Left ventricle myocardium inferior (tissue), 1 donor: ENCODE measurements at regions not wholly inside any gene's neighbourhood (a gene's known extent, or its start where the extent isn't known, plus 50 kb on each side); places are given as distances from the start of the nearest gene placed in this dataset.

Experiments
- DNase-seq: peaks from one replicate; pipeline ENCODE4 v3.0.0-alpha.2; 2020
- H3K27ac ChIP-seq: fragments of 200-600 bp; replicated peaks from 2 replicates; pipeline ENCODE4 v1.8.0; 2021
- H3K27me3 ChIP-seq: fragments of 200-600 bp; 2 replicates; pipeline ENCODE4 v1.8.0; 2021; ENCODE audit warnings: low read depth
- H3K36me3 ChIP-seq: fragments of 200-600 bp; 2 replicates; pipeline ENCODE4 v1.8.0; 2021
- H3K4me1 ChIP-seq: fragments of 200-600 bp; 2 replicates; pipeline ENCODE4 v1.8.0; 2021
- H3K4me3 ChIP-seq: fragments of 200-600 bp; 2 replicates; pipeline ENCODE4 v1.8.0; 2021; ENCODE audit warnings: mild to moderate bottlenecking, moderate library complexity
- H3K9me3 ChIP-seq: fragments of 200-600 bp; replicated peaks from 2 replicates; pipeline ENCODE4 v1.8.0; 2021
- CTCF ChIP-seq: fragments of 200-600 bp; IDR thresholded peaks from 2 replicates; pipeline ENCODE4 v1.8.0; 2021; ENCODE audit warnings: antibody characterized with exemption, mild to moderate bottlenecking, borderline replicate concordance
- intact Hi-C: fragments of 100-400 bp; cut with micrococcal nuclease; formaldehyde crosslinking; loops from one replicate; pipeline ENCODE4 v1.11.0; 2022
- donor health status: DM: no; HTN: yes; CAD: no; lungs with severe emphysema.

- Histone ChIP-seq H3K27me3 (no peaks in the 10 kb centered on the region), H3K27ac (no peak overlapping the region), H3K36me3 (no peaks in the 10 kb centered on the region), H3K9me3 (no peaks in the 10 kb centered on the region), H3K4me1 (no peaks in the 10 kb centered on the region), H3K4me3 (no peak overlapping the region)
- no peak for DNase-seq
- intact Hi-C loops: no loop called here
- no peak for TF ChIP-seq CTCF
Measured at GRCh38 chr13:83065108-83065507, 817.2 kb downstream of the SLITRK1 start.

GRCh38 chr13:83057119-83057518 is 825.2 kb downstream of the SLITRK1 start:
- intact Hi-C loops: no loop called here

GRCh38 chr13:83056269-83056668 is 826.0 kb downstream of the SLITRK1 start:
- Histone ChIP-seq H3K27ac (no peak overlapping the region), H3K36me3 (no peaks in the 10 kb centered on the region), H3K9me3 (no peaks in the 10 kb centered on the region), H3K4me1 (no peaks in the 10 kb centered on the region), H3K4me3 (no peak overlapping the region), H3K27me3 (no peaks in the 10 kb centered on the region)
- intact Hi-C loops: no loop called here
- DNase-seq: no peak
- TF ChIP-seq CTCF: no peak

More at GRCh38 chr13:83057119-83057518, 825.2 kb downstream of the SLITRK1 start:
- Histone ChIP-seq H3K36me3 (no peaks in the 10 kb centered on the region), H3K27ac (no peak overlapping the region), H3K27me3 (no peaks in the 10 kb centered on the region), H3K4me3 (no peak overlapping the region), H3K4me1 (no peaks in the 10 kb centered on the region), H3K9me3 (no peaks in the 10 kb centered on the region)
- no peak for DNase-seq
- TF ChIP-seq CTCF: no peak

GRCh38 chr13:83048419-83048818 is 833.9 kb downstream of the SLITRK1 start:
- Histone ChIP-seq H3K4me3 (no peak overlapping the region), H3K9me3 (peaks cover 5% of the 10 kb centered on the region), H3K4me1 (no peaks in the 10 kb centered on the region), H3K27me3 (no peaks in the 10 kb centered on the region), H3K36me3 (no peaks in the 10 kb centered on the region), H3K27ac (no peak overlapping the region)
- TF ChIP-seq CTCF: no peak
- DNase-seq: no peak
- intact Hi-C loops: no loop called here

GRCh38 chr13:83024955-83025594 is 857.2 kb downstream of the SLITRK1 start:
- Histone ChIP-seq H3K9me3 (peaks cover 11% of the 10 kb centered on the region), H3K27ac (no peak overlapping the region), H3K4me1 (no peaks in the 10 kb centered on the region), H3K36me3 (no peaks in the 10 kb centered on the region), H3K27me3 (no peaks in the 10 kb centered on the region), H3K4me3 (no peak overlapping the region)
- TF ChIP-seq CTCF: no peak
- intact Hi-C loops: no loop called here
- DNase-seq: no peak
